Adrenal gland (tissue), 5 donors: ENCODE measurements at regions not wholly inside any gene's neighbourhood (a gene's known extent, or its start where the extent isn't known, plus 50 kb on each side); places are given as distances from the start of the nearest gene placed in this dataset.
"Not testable (repeated sequence)": the region's sequence is repeated elsewhere in the genome, so short reads cannot be mapped to it uniquely, and the experiment has no call there.

Source experiments
- CTCF ChIP-seq, 6 experiments: fragments of 450-650 bp in 4 of 6; fragments of 200-600 bp in 2 of 6; sonication (generic) in 1 of 6; IDR thresholded peaks; 1 replicate in 5 of 6; 2 replicates in 1 of 6; pipeline versions ENCODE4 v1.5.1 to v1.8.0; 2016 to 2021; ENCODE audit warnings: antibody characterized with exemption in 6 of 6, mild to moderate bottlenecking in 2 of 6, moderate library complexity in 1 of 6
- POLR2A ChIP-seq, 2 donors: fragments of 450-650 bp; IDR thresholded peaks; one replicate each; pipeline ENCODE4 v1.6.1; 2017; ENCODE audit warnings: antibody characterized with exemption in 2 of 2, mild to moderate bottlenecking in 2 of 2, moderate library complexity in 1 of 2
- donor health status: DM: no; HTN: no; CAD: no.

- not testable (repeated sequence) for TF ChIP-seq CTCF, POLR2A (IDR thresholded peaks at IDR 0.05)
Measured at GRCh38 chrX:30036406-30036805, 179.0 kb upstream of the MAGEB2 start.
